GM12873 (cell line): ENCODE measurements at regions not wholly inside any gene's neighbourhood (a gene's known extent, or its start where the extent isn't known, plus 50 kb on each side); places are given as distances from the start of the nearest gene placed in this dataset.

ENCODE experiments used
- CTCF ChIP-seq: IDR thresholded peaks from 2 replicates; pipeline ENCODE4 v1.5.1; 2012; ENCODE audit warnings: low read depth, mild to moderate bottlenecking, moderate library complexity, low read length, control low read depth; ENCODE audit not compliant: insufficient read depth; ENCODE audit errors: missing control alignments

- TF ChIP-seq CTCF, result no peak
These were observed 172.3 kb upstream of the HTR2A start for GRCh38 chr13:47069133-47069532.

- TF ChIP-seq CTCF, result no peak
These were observed 170.5 kb upstream of the HTR2A start for GRCh38 chr13:47067306-47067705.

GRCh38 chr13:47066226-47066625, 169.4 kb upstream of the HTR2A start:
- TF ChIP-seq CTCF, result no peak

GRCh38 chr13:47064381-47064780, 167.5 kb upstream of the HTR2A start:
- TF ChIP-seq CTCF, result no peak

GRCh38 chr13:47049276-47049989, 152.6 kb upstream of the HTR2A start:
- TF ChIP-seq CTCF, result no peak

- no peak for TF ChIP-seq CTCF
These were observed 149.9 kb upstream of the HTR2A start for GRCh38 chr13:47046706-47047105.

- TF ChIP-seq CTCF, result no peak
These were observed 148.0 kb upstream of the HTR2A start for GRCh38 chr13:47044842-47045241.
